Rectal smooth muscle tissue (tissue), 1 donor: ENCODE measurements at regions not wholly inside any gene's neighbourhood (a gene's known extent, or its start where the extent isn't known, plus 50 kb on each side); places are given as distances from the start of the nearest gene placed in this dataset.
"Not testable (repeated sequence)": the region's sequence is repeated elsewhere in the genome, so short reads cannot be mapped to it uniquely, and the experiment has no call there.

ENCODE experiments used
- H3K27ac ChIP-seq: one replicate; pipeline ENCODE4 v1.7.0; 2013; ENCODE audit warnings: low read depth, low read length, inconsistent platforms
- H3K27me3 ChIP-seq: one replicate; pipeline ENCODE4 v1.7.0; 2013; ENCODE audit warnings: low read length; ENCODE audit not compliant: control insufficient read depth, insufficient read depth
- H3K36me3 ChIP-seq: one replicate; pipeline ENCODE4 v1.7.0; 2013; ENCODE audit warnings: low read length; ENCODE audit not compliant: control insufficient read depth, insufficient read depth
- H3K4me1 ChIP-seq: one replicate; pipeline ENCODE4 v1.7.0; 2013; ENCODE audit warnings: low read length; ENCODE audit not compliant: control insufficient read depth, insufficient read depth
- H3K4me3 ChIP-seq: one replicate; pipeline ENCODE4 v1.7.0; 2013; ENCODE audit warnings: low read length
- H3K9ac ChIP-seq: one replicate; pipeline ENCODE4 v1.7.0; 2013; ENCODE audit warnings: low read length

- peaks cover 8% of the 10 kb centered on the region for H3K36me3 ChIP-seq
- no peak overlapping the region for H3K4me3 ChIP-seq
- no peak overlapping the region for H3K9ac ChIP-seq
- no peaks in the 10 kb centered on the region for H3K27me3 ChIP-seq
- H3K27ac ChIP-seq = no peak overlapping the region
- H3K4me1 ChIP-seq = no peaks in the 10 kb centered on the region
Observed at GRCh38 chr17:64747938-64748540, 85.9 kb upstream of the SMURF2 start.

GRCh38 chr17:64742326-64742725, 80.2 kb upstream of the SMURF2 start:
- H3K4me3 ChIP-seq = no peak overlapping the region
- H3K36me3 ChIP-seq = no peaks in the 10 kb centered on the region
- no peak overlapping the region for H3K9ac ChIP-seq
- no peak overlapping the region for H3K27ac ChIP-seq
- H3K4me1 ChIP-seq = no peaks in the 10 kb centered on the region
- H3K27me3 ChIP-seq = no peaks in the 10 kb centered on the region

GRCh38 chr17:64741916-64742315, 79.8 kb upstream of the SMURF2 start:
- H3K27me3 ChIP-seq, H3K27ac ChIP-seq, H3K36me3 ChIP-seq, H3K9ac ChIP-seq, H3K4me1 ChIP-seq, H3K4me3 ChIP-seq: not testable (repeated sequence)

- Histone ChIP-seq H3K4me3 (no peak overlapping the region), H3K27me3 (no peaks in the 10 kb centered on the region), H3K9ac (no peak overlapping the region), H3K4me1 (no peaks in the 10 kb centered on the region), H3K36me3 (no peaks in the 10 kb centered on the region), H3K27ac (no peak overlapping the region)
Observed at GRCh38 chr17:64741038-64741641, 79.0 kb upstream of the SMURF2 start.

- no peaks in the 10 kb centered on the region for H3K4me1 ChIP-seq
- H3K36me3 ChIP-seq = no peaks in the 10 kb centered on the region
- no peak overlapping the region for H3K4me3 ChIP-seq
- no peaks in the 10 kb centered on the region for H3K27me3 ChIP-seq
- no peak overlapping the region for H3K27ac ChIP-seq
- H3K9ac ChIP-seq = no peak overlapping the region
Observed at GRCh38 chr17:64739316-64740058, 77.4 kb upstream of the SMURF2 start.

- H3K9ac ChIP-seq = no peak overlapping the region
- H3K4me1 ChIP-seq = no peaks in the 10 kb centered on the region
- H3K4me3 ChIP-seq = no peak overlapping the region
- H3K36me3 ChIP-seq = no peaks in the 10 kb centered on the region
- no peaks in the 10 kb centered on the region for H3K27me3 ChIP-seq
- H3K27ac ChIP-seq = no peak overlapping the region
Observed at GRCh38 chr17:64736804-64737492, 74.8 kb upstream of the SMURF2 start.

GRCh38 chr17:64732336-64733006, 70.4 kb upstream of the SMURF2 start:
- Histone ChIP-seq H3K36me3 (no peaks in the 10 kb centered on the region), H3K9ac (no peak overlapping the region), H3K4me1 (no peaks in the 10 kb centered on the region), H3K27me3 (no peaks in the 10 kb centered on the region), H3K4me3 (no peak overlapping the region), H3K27ac (no peak overlapping the region)

- H3K4me3 ChIP-seq, H3K4me1 ChIP-seq, H3K36me3 ChIP-seq, H3K27ac ChIP-seq, H3K9ac ChIP-seq, H3K27me3 ChIP-seq: not testable (repeated sequence)
Observed at GRCh38 chr17:64730023-64730422, 67.9 kb upstream of the SMURF2 start.

GRCh38 chr17:64729201-64729600, 67.1 kb upstream of the SMURF2 start:
- Histone ChIP-seq H3K36me3 (no peaks in the 10 kb centered on the region), H3K4me3 (no peak overlapping the region), H3K27ac (no peak overlapping the region), H3K4me1 (no peaks in the 10 kb centered on the region), H3K27me3 (no peaks in the 10 kb centered on the region), H3K9ac (no peak overlapping the region)

GRCh38 chr17:64728041-64728695, 66.1 kb upstream of the SMURF2 start:
- Histone ChIP-seq H3K36me3 (no peaks in the 10 kb centered on the region), H3K27me3 (no peaks in the 10 kb centered on the region), H3K4me1 (no peaks in the 10 kb centered on the region), H3K9ac (no peak overlapping the region), H3K27ac (no peak overlapping the region), H3K4me3 (no peak overlapping the region)

- H3K27ac ChIP-seq, H3K9ac ChIP-seq, H3K4me3 ChIP-seq, H3K36me3 ChIP-seq, H3K27me3 ChIP-seq, H3K4me1 ChIP-seq: not testable (repeated sequence)
Observed at GRCh38 chr17:64726025-64726424, 63.9 kb upstream of the SMURF2 start.

- not testable (repeated sequence) for H3K4me1 ChIP-seq, H3K4me3 ChIP-seq, H3K36me3 ChIP-seq, H3K27ac ChIP-seq, H3K9ac ChIP-seq, H3K27me3 ChIP-seq
Observed at GRCh38 chr17:64724246-64724645, 62.1 kb upstream of the SMURF2 start.
